Duodenal mucosa (tissue), 2 donors: ENCODE measurements at regions not wholly inside any gene's neighbourhood (a gene's known extent, or its start where the extent isn't known, plus 50 kb on each side); places are given as distances from the start of the nearest gene placed in this dataset.

Experiments used
- H3K27ac ChIP-seq: one replicate; pipeline ENCODE4 v1.7.0; 2013; ENCODE audit warnings: low read depth, low read length
- H3K27me3 ChIP-seq, 2 donors: one replicate each; pipeline ENCODE4 v1.7.0; 2013; ENCODE audit warnings: low read length in 2 of 2, control low read depth in 1 of 2; ENCODE audit not compliant: insufficient read depth in 2 of 2, control insufficient read depth in 1 of 2
- H3K36me3 ChIP-seq, 2 donors: one replicate each; pipeline ENCODE4 v1.7.0; 2013; ENCODE audit warnings: low read length in 2 of 2, control low read depth in 1 of 2; ENCODE audit not compliant: insufficient read depth in 2 of 2, control insufficient read depth in 1 of 2
- H3K4me1 ChIP-seq, 2 donors: one replicate each; pipeline ENCODE4 v1.7.0; 2013; ENCODE audit warnings: low read length in 2 of 2, control low read depth in 1 of 2; ENCODE audit not compliant: insufficient read depth in 2 of 2, control insufficient read depth in 1 of 2
- H3K4me3 ChIP-seq, 2 donors: one replicate each; pipeline ENCODE4 v1.7.0; 2013; ENCODE audit warnings: low read length in 2 of 2, low read depth in 1 of 2
- H3K9ac ChIP-seq, 2 donors: one replicate each; pipeline ENCODE4 v1.7.0; 2013; ENCODE audit warnings: low read length in 2 of 2, low read depth in 1 of 2
- H3K9me3 ChIP-seq, 2 donors: one replicate each; pipeline ENCODE4 v1.7.0; 2013; ENCODE audit warnings: low read length in 2 of 2, control low read depth in 1 of 2; ENCODE audit not compliant: control insufficient read depth in 1 of 2

DNA sequence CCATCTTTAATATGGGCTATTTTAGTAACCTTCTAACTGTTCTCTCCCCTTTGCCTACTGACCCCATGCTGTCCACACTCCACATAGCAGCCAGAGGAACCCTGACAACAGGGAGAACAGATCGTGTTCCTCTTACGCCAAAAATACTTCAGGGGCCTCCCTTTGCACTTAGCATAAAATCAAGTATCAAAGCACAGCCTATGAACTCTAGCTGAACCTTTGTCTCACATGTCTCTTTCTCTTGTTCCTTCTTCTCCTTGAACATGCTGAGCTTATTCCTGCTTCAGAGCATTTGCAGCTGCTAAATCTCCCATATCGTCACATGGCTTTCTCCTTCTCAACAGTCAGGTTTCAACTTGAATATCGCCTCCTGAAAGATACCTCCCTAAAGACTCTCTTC, 698.8 kb upstream of the C9orf72 start:
- H3K4me3 ChIP-seq: no peak overlapping the region
- H3K9ac ChIP-seq: no peak overlapping the region
- no peaks in the 10 kb centered on the region for H3K4me1 ChIP-seq
- no peak overlapping the region for H3K27ac ChIP-seq
- H3K27me3 ChIP-seq: no peaks in the 10 kb centered on the region
- no peaks in the 10 kb centered on the region for H3K36me3 ChIP-seq
- peaks cover 0 to 3% of the 10 kb centered on the region in 2 donors for H3K9me3 ChIP-seq

DNA sequence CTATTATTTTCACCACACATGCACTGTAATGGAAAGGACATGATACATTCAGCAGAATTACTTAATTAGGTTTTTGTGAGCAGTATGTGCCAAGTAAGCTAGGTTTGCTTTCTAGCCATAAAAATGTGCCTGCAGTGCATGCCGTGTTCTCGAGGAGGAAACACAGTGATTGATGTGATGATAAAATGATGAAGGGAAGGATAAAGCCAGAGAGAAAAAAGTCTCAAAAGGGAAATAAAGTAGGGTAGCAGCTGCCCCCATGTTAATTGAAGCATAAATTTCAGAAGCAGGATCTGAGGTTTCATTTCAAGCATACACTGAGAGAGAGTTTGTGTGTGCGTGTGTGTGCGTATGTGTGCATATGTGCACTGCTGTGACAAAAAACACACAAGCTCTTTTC, 714.2 kb upstream of the C9orf72 start:
- Histone ChIP-seq H3K27me3 (no peaks in the 10 kb centered on the region), H3K4me3 (no peak overlapping the region), H3K9ac (no peak overlapping the region), H3K4me1 (no peaks in the 10 kb centered on the region), H3K36me3 (no peaks in the 10 kb centered on the region), H3K27ac (no peak overlapping the region), H3K9me3 (peaks cover 5 to 7% of the 10 kb centered on the region in 2 donors)

DNA sequence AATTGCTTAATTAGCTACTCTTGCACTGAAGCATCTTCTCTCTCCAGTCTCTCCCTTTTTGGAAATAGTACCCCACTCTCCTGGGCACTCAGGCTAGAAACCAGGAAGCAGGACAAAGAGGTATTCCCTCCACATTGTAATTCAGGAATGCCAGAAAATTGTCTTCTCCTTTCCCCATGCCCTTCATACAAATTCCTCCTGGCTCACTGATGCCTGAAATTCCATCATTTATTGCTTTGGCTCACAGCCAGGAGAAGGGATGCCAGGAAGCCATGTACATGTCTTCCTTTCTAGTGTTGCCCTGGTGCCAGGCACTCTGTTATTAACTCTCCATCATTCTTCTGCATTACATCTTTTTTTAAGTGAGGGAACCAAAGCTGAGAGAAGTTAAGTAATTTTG, 716.5 kb upstream of the C9orf72 start:
- Histone ChIP-seq H3K4me3 (no peak overlapping the region), H3K27ac (no peak overlapping the region), H3K27me3 (no peaks in the 10 kb centered on the region), H3K4me1 (no peaks in the 10 kb centered on the region), H3K36me3 (no peaks in the 10 kb centered on the region), H3K9me3 (peaks cover 5 to 7% of the 10 kb centered on the region in 2 donors), H3K9ac (no peak overlapping the region)

DNA sequence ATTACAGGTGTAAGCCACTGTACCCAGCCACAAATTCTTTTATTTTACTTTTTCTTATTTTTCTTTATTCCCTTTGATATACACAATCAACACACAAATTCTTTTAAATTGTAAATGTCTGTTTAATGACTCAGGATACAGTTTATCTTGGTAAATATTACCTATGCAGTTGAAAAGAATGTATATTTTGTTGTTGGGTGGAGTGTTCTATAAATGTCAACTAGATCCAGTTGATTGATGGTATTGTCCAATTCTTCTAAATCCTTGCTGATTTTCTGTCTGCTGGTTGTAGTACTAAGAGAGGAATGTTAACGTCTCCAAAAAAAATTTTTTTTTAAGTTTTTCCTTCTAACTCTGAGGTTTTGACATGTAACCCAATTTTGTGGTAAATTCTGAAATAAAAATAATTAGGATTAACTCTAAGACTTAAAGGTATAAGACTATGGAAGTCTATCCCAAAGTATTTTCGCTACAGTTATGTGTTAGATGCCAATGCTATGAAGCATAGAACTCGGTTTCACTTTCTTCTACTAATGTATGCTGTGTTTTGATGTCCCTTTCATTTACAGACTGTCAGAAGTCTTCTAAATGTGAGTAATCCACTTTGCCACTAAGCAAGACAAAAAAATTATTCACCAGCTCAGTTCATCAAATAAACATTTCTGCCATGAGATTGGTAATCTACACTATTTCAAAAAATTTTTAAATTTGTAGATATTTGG, 720.2 kb upstream of the C9orf72 start:
- H3K9me3 ChIP-seq: peaks cover 5 to 7% of the 10 kb centered on the region in 2 donors
- no peak overlapping the region for H3K4me3 ChIP-seq
- H3K36me3 ChIP-seq: no peaks in the 10 kb centered on the region
- no peaks in the 10 kb centered on the region for H3K27me3 ChIP-seq
- H3K4me1 ChIP-seq: no peaks in the 10 kb centered on the region
- H3K27ac ChIP-seq: no peak overlapping the region
- no peak overlapping the region for H3K9ac ChIP-seq

DNA sequence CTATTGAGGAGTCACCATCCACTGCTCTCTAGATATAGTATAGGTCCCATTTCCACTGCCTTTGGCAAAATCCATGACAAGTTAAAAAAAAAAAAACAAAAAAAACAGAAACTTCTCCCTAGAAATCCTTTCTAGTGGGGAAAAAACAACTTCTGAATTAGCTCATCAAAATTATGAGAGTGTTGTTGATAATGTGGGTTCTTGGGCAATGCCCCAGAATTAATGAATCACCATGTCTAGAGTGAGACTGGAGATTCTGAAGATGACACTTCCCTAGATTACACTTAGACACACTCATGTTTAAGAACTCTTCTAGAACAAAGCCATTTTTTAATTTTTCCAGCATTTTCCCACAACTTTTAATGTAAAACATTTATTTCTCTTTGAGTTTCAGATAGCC, 728.0 kb upstream of the C9orf72 start:
- H3K9ac ChIP-seq: no peak overlapping the region
- no peaks in the 10 kb centered on the region for H3K27me3 ChIP-seq
- H3K9me3 ChIP-seq: peaks cover 0 to 2% of the 10 kb centered on the region in 2 donors
- no peaks in the 10 kb centered on the region for H3K36me3 ChIP-seq
- no peak overlapping the region for H3K27ac ChIP-seq
- H3K4me1 ChIP-seq: no peaks in the 10 kb centered on the region
- no peak overlapping the region for H3K4me3 ChIP-seq

DNA sequence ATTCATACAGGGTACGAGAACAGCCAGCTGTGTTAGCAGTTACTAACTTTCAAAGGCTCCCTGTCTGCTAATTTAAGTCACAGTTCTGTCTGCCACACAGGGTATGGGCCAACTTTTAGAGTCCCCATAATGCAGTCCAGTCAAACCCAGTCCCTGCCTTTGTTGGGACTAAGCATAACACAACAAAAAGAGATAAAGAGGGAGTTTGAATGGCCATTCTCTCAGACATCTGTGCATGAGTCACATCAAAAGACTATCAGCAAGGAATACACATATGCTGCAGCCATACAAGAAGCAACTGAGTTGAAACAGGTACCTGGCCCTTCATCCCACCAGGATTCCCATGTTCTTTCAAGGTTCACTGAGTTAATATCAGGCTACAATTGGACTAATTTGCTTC, 744.5 kb upstream of the C9orf72 start:
- H3K9me3 ChIP-seq: no peaks in the 10 kb centered on the region
- H3K36me3 ChIP-seq: no peaks in the 10 kb centered on the region
- H3K4me3 ChIP-seq: no peak overlapping the region
- H3K27me3 ChIP-seq: no peaks in the 10 kb centered on the region
- no peak overlapping the region for H3K9ac ChIP-seq
- no peaks in the 10 kb centered on the region for H3K4me1 ChIP-seq
- no peak overlapping the region for H3K27ac ChIP-seq

GRCh38 chr9:28318515-28318914, 745.2 kb upstream of the C9orf72 start:
- Histone ChIP-seq H3K4me1 (no peaks in the 10 kb centered on the region), H3K4me3 (no peak overlapping the region), H3K27ac (no peak overlapping the region), H3K36me3 (no peaks in the 10 kb centered on the region), H3K9me3 (no peaks in the 10 kb centered on the region), H3K9ac (no peak overlapping the region), H3K27me3 (no peaks in the 10 kb centered on the region)

- Histone ChIP-seq H3K9me3 (no peaks in the 10 kb centered on the region), H3K4me1 (no peaks in the 10 kb centered on the region), H3K9ac (no peak overlapping the region), H3K27me3 (no peaks in the 10 kb centered on the region), H3K36me3 (no peaks in the 10 kb centered on the region), H3K27ac (no peak overlapping the region), H3K4me3 (no peak overlapping the region)
These were observed 746.7 kb upstream of the C9orf72 start for GRCh38 chr9:28319981-28320380.

- no peak overlapping the region for H3K27ac ChIP-seq
- no peak overlapping the region for H3K9ac ChIP-seq
- no peak overlapping the region for H3K4me3 ChIP-seq
- H3K27me3 ChIP-seq: no peaks in the 10 kb centered on the region
- H3K36me3 ChIP-seq: no peaks in the 10 kb centered on the region
- no peaks in the 10 kb centered on the region for H3K9me3 ChIP-seq
- no peaks in the 10 kb centered on the region for H3K4me1 ChIP-seq
These were observed 747.3 kb upstream of the C9orf72 start for GRCh38 chr9:28320616-28321015.

DNA sequence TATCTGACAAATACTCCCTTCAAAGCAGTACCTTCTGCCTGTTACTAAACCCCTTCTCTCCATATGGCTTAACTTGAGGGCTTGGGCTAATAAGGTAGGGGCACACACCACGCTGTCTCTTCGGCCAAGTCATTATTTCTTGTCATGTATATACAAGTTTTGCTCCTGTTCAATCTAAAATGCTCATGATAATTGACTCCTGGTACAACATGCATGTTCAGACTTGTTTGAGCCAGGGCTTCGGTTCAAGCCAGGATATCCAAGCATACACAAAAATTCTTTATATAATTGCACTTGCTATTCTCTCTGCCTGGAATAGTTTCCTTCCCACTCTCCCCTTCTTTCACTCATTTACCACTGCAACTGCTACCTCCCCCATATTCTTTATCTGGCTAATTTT, 756.0 kb upstream of the C9orf72 start:
- Histone ChIP-seq H3K4me3 (no peak overlapping the region), H3K9me3 (peaks cover 0 to 10% of the 10 kb centered on the region in 2 donors), H3K27ac (no peak overlapping the region), H3K36me3 (no peaks in the 10 kb centered on the region), H3K27me3 (no peaks in the 10 kb centered on the region), H3K9ac (no peak overlapping the region), H3K4me1 (no peaks in the 10 kb centered on the region)

DNA sequence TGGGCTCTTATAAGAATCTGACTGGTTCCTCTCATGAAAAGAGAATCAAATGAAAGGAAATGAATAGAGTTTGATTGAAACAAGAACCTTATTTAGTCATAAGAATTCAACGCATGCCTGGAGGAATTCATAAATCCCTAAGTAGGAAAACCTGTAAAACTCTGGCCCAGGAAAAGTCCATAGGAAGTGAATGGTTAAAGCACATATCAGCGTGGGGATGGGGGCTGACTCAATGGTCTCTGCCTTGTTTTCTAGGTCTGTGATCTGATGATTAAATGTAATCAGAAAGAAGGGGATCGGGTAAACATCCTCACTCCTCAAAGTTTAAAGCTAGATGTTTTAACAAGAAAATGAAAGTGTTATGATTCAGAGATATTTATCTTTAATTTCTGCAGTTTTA, 759.4 kb upstream of the C9orf72 start:
- H3K4me3 ChIP-seq: no peak overlapping the region
- no peaks in the 10 kb centered on the region for H3K36me3 ChIP-seq
- H3K27me3 ChIP-seq: no peaks in the 10 kb centered on the region
- H3K9ac ChIP-seq: no peak overlapping the region
- H3K9me3 ChIP-seq: peaks cover 0 to 13% of the 10 kb centered on the region in 2 donors
- no peaks in the 10 kb centered on the region for H3K4me1 ChIP-seq
- H3K27ac ChIP-seq: no peak overlapping the region
